GM18909 (cell line): ENCODE measurements at regions not wholly inside any gene's neighbourhood (a gene's known extent, or its start where the extent isn't known, plus 50 kb on each side); places are given as distances from the start of the nearest gene placed in this dataset.
"Not testable (repeated sequence)": the region's sequence is repeated elsewhere in the genome, so short reads cannot be mapped to it uniquely, and the experiment has no call there.

Source experiments
- ATAC-seq: cut with Tn5 transposase; IDR thresholded peaks from one replicate; pipeline ENCODE4 v1.9.1; 2021; ENCODE audit warnings: mild to moderate bottlenecking; ENCODE audit not compliant: unreplicated experiment, poor library complexity

GRCh38 chr6:9783567-9783966 is 631.3 kb downstream of the TFAP2A start:
- no peak for ATAC-seq

- no peak for ATAC-seq
Observed at GRCh38 chr6:9766240-9766915, 648.5 kb downstream of the TFAP2A start.

- no peak for ATAC-seq
Observed at GRCh38 chr6:9761220-9761619, 653.7 kb downstream of the TFAP2A start.

GRCh38 chr6:9754515-9754914 is 660.4 kb downstream of the TFAP2A start:
- no peak for ATAC-seq

GRCh38 chr6:9745966-9746365 is 668.9 kb downstream of the TFAP2A start:
- no peak for ATAC-seq

GRCh38 chr6:9745476-9745875 is 669.4 kb downstream of the TFAP2A start:
- no peak for ATAC-seq

GRCh38 chr6:9744119-9744518 is 670.8 kb downstream of the TFAP2A start:
- no peak for ATAC-seq

- no peak for ATAC-seq
Observed at GRCh38 chr6:9732056-9732455, 682.8 kb downstream of the TFAP2A start.

GRCh38 chr6:9725776-9726175 is 689.1 kb downstream of the TFAP2A start:
- ATAC-seq: not testable (repeated sequence)

GRCh38 chr6:9717568-9717967 is 697.3 kb downstream of the TFAP2A start:
- ATAC-seq: no peak

- no peak for ATAC-seq
Observed at GRCh38 chr6:9711365-9711764, 703.5 kb downstream of the TFAP2A start.

GRCh38 chr6:9710574-9710973 is 704.3 kb downstream of the TFAP2A start:
- ATAC-seq: no peak

GRCh38 chr6:9708600-9708999 is 706.3 kb downstream of the TFAP2A start:
- ATAC-seq: no peak

GRCh38 chr6:9704989-9705388 is 709.9 kb downstream of the TFAP2A start:
- no peak for ATAC-seq

- ATAC-seq: no peak
Observed at GRCh38 chr6:9702914-9703313, 712.0 kb downstream of the TFAP2A start.

GRCh38 chr6:9699888-9700287 is 715.0 kb downstream of the TFAP2A start:
- no peak for ATAC-seq

GRCh38 chr6:9697263-9697931 is 717.5 kb downstream of the TFAP2A start:
- ATAC-seq: no peak

GRCh38 chr6:9690388-9690787 is 724.5 kb downstream of the TFAP2A start:
- no peak for ATAC-seq

- not testable (repeated sequence) for ATAC-seq
Observed at GRCh38 chr6:9680727-9681126, 734.1 kb downstream of the TFAP2A start.

- no peak for ATAC-seq
Observed at GRCh38 chr6:9675122-9675521, 739.8 kb downstream of the TFAP2A start.

GRCh38 chr6:9659848-9660247 is 755.0 kb downstream of the TFAP2A start:
- ATAC-seq: no peak

- ATAC-seq: no peak
Observed at GRCh38 chr6:9657994-9658393, 756.9 kb downstream of the TFAP2A start.
